B cell (primary cell): ENCODE measurements at regions not wholly inside any gene's neighbourhood (a gene's known extent, or its start where the extent isn't known, plus 50 kb on each side); places are given as distances from the start of the nearest gene placed in this dataset.

Experiments used
- ATAC-seq: fragments of 200-7000 bp; cut with Tn5 transposase; one replicate; pipeline ENCODE4 v1.10.0; 2021; ENCODE audit warnings: low read depth, mild to moderate bottlenecking, moderate number of reproducible peaks, moderate library complexity
- CTCF ChIA-PET: fragments of 350-600 bp; sonication (Branson Sonifier 250); formaldehyde crosslinking; loops from one replicate; lab custom pipeline; 2021; ENCODE audit warnings: antibody characterized with exemption, inconsistent platforms; lab: Charles Lee
- POLR2A ChIA-PET: fragments of 350-600 bp; sonication (Branson Sonifier 250); formaldehyde crosslinking; loops from one replicate; lab custom pipeline; 2021; ENCODE audit warnings: antibody characterized with exemption; lab: Charles Lee
- DNase-seq: peaks from one replicate; pipeline ENCODE4 v3.0.0; 2013
- H2AFZ ChIP-seq: 2 replicates; pipeline ENCODE4 v1.6.1; 2012; ENCODE audit warnings: mild to moderate bottlenecking, low read depth, low read length; ENCODE audit not compliant: insufficient read depth, poor library complexity, severe bottlenecking
- H3K27ac ChIP-seq, 2 donors: 1 replicate in 1 of 2; 2 replicates in 1 of 2; pipeline ENCODE4 v1.5.1; 2012 to 2013; ENCODE audit warnings: low read length in 2 of 2, mild to moderate bottlenecking in 2 of 2, moderate library complexity in 1 of 2
- H3K27me3 ChIP-seq, 4 experiments: fragments of 200-600 bp in 1 of 4; sonication (generic) in 1 of 4; replicated peaks in 1 of 4; 1 replicate in 2 of 4; 2 replicates in 2 of 4; pipeline versions ENCODE4 v1.6.1 to v1.7.0; 2013 to 2016; ENCODE audit warnings: low read length in 3 of 4, mild to moderate bottlenecking in 2 of 4, mixed read lengths in 1 of 4, moderate library complexity in 1 of 4; ENCODE audit not compliant: insufficient read depth in 4 of 4, control insufficient read depth in 3 of 4; ENCODE audit errors: control extremely low read depth in 1 of 4
- H3K36me3 ChIP-seq, 2 experiments: replicated peaks in 1 of 2; 1 replicate in 1 of 2; 2 replicates in 1 of 2; pipeline versions ENCODE4 v1.6.1 to v1.7.1; 2013; ENCODE audit warnings: low read length in 1 of 2; ENCODE audit not compliant: insufficient read depth in 2 of 2, control insufficient read depth in 1 of 2; ENCODE audit errors: control extremely low read depth in 1 of 2, extremely low read depth in 1 of 2
- H3K4me1 ChIP-seq, 2 donors: fragments of 200-600 bp in 1 of 2; sonication (generic) in 1 of 2; 1 replicate in 1 of 2; 2 replicates in 1 of 2; pipeline versions ENCODE4 v1.5.1 to v1.6.1; 2013 to 2017; ENCODE audit warnings: low read length in 2 of 2; ENCODE audit not compliant: control insufficient read depth in 2 of 2, insufficient read depth in 2 of 2
- H3K4me2 ChIP-seq: replicated peaks from 2 replicates; pipeline ENCODE3; 2012; ENCODE audit warnings: mild to moderate bottlenecking, low read depth, low read length; ENCODE audit not compliant: poor library complexity, severe bottlenecking
- H3K4me3 ChIP-seq, 5 experiments: fragments of 200-600 bp in 1 of 5; sonication (generic) in 1 of 5; 1 replicate in 3 of 5; 2 replicates in 2 of 5; pipeline versions ENCODE4 v1.5.1 to v1.7.0; 2011 to 2016; ENCODE audit warnings: low read length in 4 of 5, mild to moderate bottlenecking in 4 of 5, low read depth in 2 of 5, control low read depth in 1 of 5, moderate library complexity in 1 of 5; ENCODE audit not compliant: insufficient read depth in 1 of 5; ENCODE audit errors: control extremely low read depth in 1 of 5, extremely low read depth in 1 of 5
- H3K79me2 ChIP-seq: fragments of 200-600 bp; sonication (generic); one replicate; pipeline ENCODE4 v1.6.0; 2016; ENCODE audit warnings: low read length; ENCODE audit not compliant: control insufficient read depth, insufficient read depth
- H3K9ac ChIP-seq: fragments of 200-600 bp; sonication (generic); 2 replicates; pipeline ENCODE4 v1.6.1; 2017; ENCODE audit warnings: mild to moderate bottlenecking, low read length, moderate library complexity
- H3K9me3 ChIP-seq, 3 donors: one replicate each; pipeline versions ENCODE4 v1.6.1 to v1.7.1; 2013; ENCODE audit warnings: low read length in 2 of 3; ENCODE audit not compliant: control insufficient read depth in 2 of 3, insufficient read depth in 1 of 3; ENCODE audit errors: control extremely low read depth in 1 of 3
- H4K20me1 ChIP-seq: 2 replicates; pipeline ENCODE4 v1.6.0; 2012; ENCODE audit warnings: mild to moderate bottlenecking, low read length; ENCODE audit not compliant: insufficient read depth, control insufficient read depth, poor library complexity, severe bottlenecking
- H3K27ac Mint-ChIP-seq: one replicate; pipeline ENCODE4 v1.8.0; 2021; ENCODE audit warnings: mixed read lengths
- H3K27me3 Mint-ChIP-seq: one replicate; pipeline ENCODE4 v1.8.0; 2021; ENCODE audit warnings: mixed read lengths
- H3K4me1 Mint-ChIP-seq: one replicate; pipeline ENCODE4 v1.8.0; 2021; ENCODE audit warnings: mixed read lengths
- H3K4me3 Mint-ChIP-seq: one replicate; pipeline ENCODE4 v1.8.0; 2021; ENCODE audit warnings: mixed read lengths
- H3K9me3 Mint-ChIP-seq: one replicate; pipeline ENCODE4 v1.8.0; 2022; ENCODE audit warnings: mixed read lengths; ENCODE audit not compliant: insufficient read depth
- EZH2 ChIP-seq: IDR thresholded peaks from 2 replicates; pipeline ENCODE4 v1.6.1; 2012; ENCODE audit warnings: borderline replicate concordance, low read depth, mild to moderate bottlenecking, moderate library complexity, low read length; ENCODE audit not compliant: insufficient read depth, poor library complexity, severe bottlenecking
- WGBS: methylation state at CpG from one replicate; pipeline ENCODE4 v1.1.5; 2013; ENCODE audit warnings: missing lambda C conversion rate; ENCODE audit not compliant: insufficient coverage; 5-methylcytosine and 5-hydroxymethylcytosine counted together
- intact Hi-C: fragments of 100-400 bp; cut with micrococcal nuclease; formaldehyde crosslinking; loops from one replicate; pipeline ENCODE4 v1.10.0; 2022
- TF ChIP-seq, protein P1 (sequence below): fragments of 200-600 bp; IDR thresholded peaks from one replicate; pipeline ENCODE4 v1.8.0; 2022; ENCODE audit warnings: antibody characterized with exemption, mild to moderate bottlenecking

DNA sequence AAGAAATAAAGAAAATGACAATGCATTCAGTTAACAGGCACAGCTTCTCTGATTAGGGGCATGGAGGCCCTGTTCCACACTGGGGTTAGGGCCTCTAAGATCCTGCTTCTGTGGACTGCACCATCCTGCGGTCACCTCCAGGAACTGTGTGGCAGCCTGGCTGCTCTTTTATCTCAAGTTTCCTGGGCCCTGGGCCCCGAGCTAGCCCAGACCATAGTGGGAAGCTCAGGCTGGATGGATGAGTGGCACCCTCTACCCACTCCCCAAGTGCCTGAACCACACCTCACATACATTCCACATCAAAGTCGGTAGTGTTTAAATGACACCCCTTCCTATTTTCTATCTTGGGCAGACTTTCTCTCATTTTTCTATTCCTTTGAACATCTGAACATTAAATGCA, 461.5 kb upstream of the MKI67 start:
- DNase-seq (no peak), ATAC-seq (no peak)
- peaks cover 0 to 6% (median 0%) of the 10 kb centered on the region in 3 donors for H3K9me3 ChIP-seq
- no peaks in the 10 kb centered on the region for H3K4me1 Mint-ChIP-seq
- ChIA-PET CTCF (no interaction called here), POLR2A (no interaction called here)
- no peaks in the 10 kb centered on the region for H3K9me3 Mint-ChIP-seq
- no peak overlapping the region for H3K4me3 Mint-ChIP-seq
- H3K27ac Mint-ChIP-seq: no peak overlapping the region
- H3K9ac ChIP-seq: no peak overlapping the region
- no peaks in the 10 kb centered on the region for H3K36me3 ChIP-seq
- H3K4me2 ChIP-seq: no peak overlapping the region
- H3K27me3 Mint-ChIP-seq: no peaks in the 10 kb centered on the region
- H3K27ac ChIP-seq: no peak overlapping the region
- TF ChIP-seq, protein P1, sequence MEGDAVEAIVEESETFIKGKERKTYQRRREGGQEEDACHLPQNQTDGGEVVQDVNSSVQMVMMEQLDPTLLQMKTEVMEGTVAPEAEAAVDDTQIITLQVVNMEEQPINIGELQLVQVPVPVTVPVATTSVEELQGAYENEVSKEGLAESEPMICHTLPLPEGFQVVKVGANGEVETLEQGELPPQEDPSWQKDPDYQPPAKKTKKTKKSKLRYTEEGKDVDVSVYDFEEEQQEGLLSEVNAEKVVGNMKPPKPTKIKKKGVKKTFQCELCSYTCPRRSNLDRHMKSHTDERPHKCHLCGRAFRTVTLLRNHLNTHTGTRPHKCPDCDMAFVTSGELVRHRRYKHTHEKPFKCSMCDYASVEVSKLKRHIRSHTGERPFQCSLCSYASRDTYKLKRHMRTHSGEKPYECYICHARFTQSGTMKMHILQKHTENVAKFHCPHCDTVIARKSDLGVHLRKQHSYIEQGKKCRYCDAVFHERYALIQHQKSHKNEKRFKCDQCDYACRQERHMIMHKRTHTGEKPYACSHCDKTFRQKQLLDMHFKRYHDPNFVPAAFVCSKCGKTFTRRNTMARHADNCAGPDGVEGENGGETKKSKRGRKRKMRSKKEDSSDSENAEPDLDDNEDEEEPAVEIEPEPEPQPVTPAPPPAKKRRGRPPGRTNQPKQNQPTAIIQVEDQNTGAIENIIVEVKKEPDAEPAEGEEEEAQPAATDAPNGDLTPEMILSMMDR: no peak
- TF ChIP-seq EZH2: no peak
- no peak overlapping the region for H3K4me3 ChIP-seq
- H2AFZ ChIP-seq: no peak overlapping the region
- H3K27me3 ChIP-seq: no peaks in the 10 kb centered on the region
- H3K79me2 ChIP-seq: no peaks in the 10 kb centered on the region
- H3K4me1 ChIP-seq: no peaks in the 10 kb centered on the region
- no peaks in the 10 kb centered on the region for H4K20me1 ChIP-seq
- intact Hi-C loops: no loop called here
- WGBS: 75% methylated on average over 1 of the region's 3 CpGs

DNA sequence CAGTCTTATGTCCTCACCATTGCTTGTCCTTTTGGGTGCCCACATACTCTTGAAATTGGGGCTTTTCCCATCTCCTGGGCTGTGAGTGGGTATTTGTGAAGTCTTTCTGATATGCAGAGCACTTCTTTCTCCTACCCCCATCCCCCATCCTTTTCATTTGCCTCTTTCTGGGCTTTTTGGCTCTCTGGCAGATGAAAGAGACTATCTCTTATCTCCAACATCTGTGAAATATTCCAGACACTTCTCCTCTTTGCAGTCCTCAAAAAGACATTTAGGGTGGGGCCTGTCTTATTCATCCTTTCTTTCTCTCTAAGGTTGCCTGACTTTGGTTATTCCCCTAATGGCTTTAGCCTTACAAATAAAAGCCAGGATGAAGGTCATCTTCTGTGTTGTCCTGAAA, 462.2 kb upstream of the MKI67 start:
- CTCF ChIA-PET: no interaction called here

More for the DNA sequence above, 462.2 kb upstream of the MKI67 start:
- Histone ChIP-seq H3K36me3 (no peaks in the 10 kb centered on the region), H3K9me3 (peaks cover 0 to 6% (median 0%) of the 10 kb centered on the region in 3 donors), H3K9ac (no peak overlapping the region), H3K79me2 (no peaks in the 10 kb centered on the region), H3K27me3 (no peaks in the 10 kb centered on the region), H2AFZ (no peak overlapping the region), H3K4me3 (no peak overlapping the region), H3K4me2 (no peak overlapping the region), H4K20me1 (no peaks in the 10 kb centered on the region), H3K4me1 (no peaks in the 10 kb centered on the region), H3K27ac (no peak overlapping the region)
- H3K9me3 Mint-ChIP-seq: no peaks in the 10 kb centered on the region
- H3K4me3 Mint-ChIP-seq: no peak overlapping the region
- H3K27ac Mint-ChIP-seq: no peak overlapping the region
- H3K27me3 Mint-ChIP-seq: no peaks in the 10 kb centered on the region
- DNase-seq (no peak), ATAC-seq (no peak)
- intact Hi-C loops: no loop called here
- no peak for TF ChIP-seq EZH2
- TF ChIP-seq, protein P1: no peak
- POLR2A ChIA-PET: no interaction called here
- H3K4me1 Mint-ChIP-seq: no peaks in the 10 kb centered on the region
